Glutamatergic neuron (in vitro differentiated cells): ENCODE measurements at regions not wholly inside any gene's neighbourhood (a gene's known extent, or its start where the extent isn't known, plus 50 kb on each side); places are given as distances from the start of the nearest gene placed in this dataset.

ENCODE experiments used
- DNase-seq: peaks from one replicate; pipeline ENCODE4 v3.0.0; 2022
- H3K27ac Mint-ChIP-seq: one replicate; pipeline ENCODE4 v1.8.0; 2020; ENCODE audit warnings: mild to moderate bottlenecking, mixed read lengths, inconsistent platforms; ENCODE audit not compliant: unreplicated experiment
- H3K27me3 Mint-ChIP-seq: one replicate; pipeline ENCODE4 v1.8.0; 2020; ENCODE audit warnings: mild to moderate bottlenecking, moderate library complexity, mixed read lengths, inconsistent platforms; ENCODE audit not compliant: unreplicated experiment
- H3K36me3 Mint-ChIP-seq: one replicate; pipeline ENCODE4 v1.8.0; 2020; ENCODE audit warnings: mild to moderate bottlenecking, mixed read lengths, inconsistent platforms; ENCODE audit not compliant: unreplicated experiment
- H3K4me1 Mint-ChIP-seq: one replicate; pipeline ENCODE4 v1.8.0; 2020; ENCODE audit warnings: mild to moderate bottlenecking, low read depth, mixed read lengths, inconsistent platforms; ENCODE audit not compliant: unreplicated experiment
- H3K4me3 Mint-ChIP-seq: one replicate; pipeline ENCODE4 v1.8.0; 2020; ENCODE audit warnings: mild to moderate bottlenecking, mixed read lengths, inconsistent platforms; ENCODE audit not compliant: unreplicated experiment
- H3K9me3 Mint-ChIP-seq: one replicate; pipeline ENCODE4 v1.8.0; 2020; ENCODE audit warnings: mild to moderate bottlenecking, moderate library complexity, mixed read lengths, inconsistent platforms; ENCODE audit not compliant: unreplicated experiment
- CTCF ChIP-seq: fragments of 200-600 bp; sonication (generic); IDR thresholded peaks from one replicate; pipeline ENCODE4 v1.5.0; 2021; ENCODE audit not compliant: partially characterized antibody, unreplicated experiment

- Mint-ChIP-seq H3K27me3 (no peaks in the 10 kb centered on the region), H3K27ac (no peak overlapping the region), H3K36me3 (no peaks in the 10 kb centered on the region), H3K4me1 (no peaks in the 10 kb centered on the region), H3K4me3 (no peak overlapping the region), H3K9me3 (no peaks in the 10 kb centered on the region)
- TF ChIP-seq CTCF: no peak
- DNase-seq: no peak
These were observed 172.2 kb upstream of the ARHGAP24 start for GRCh38 chr4:85302756-85303155.

DNA sequence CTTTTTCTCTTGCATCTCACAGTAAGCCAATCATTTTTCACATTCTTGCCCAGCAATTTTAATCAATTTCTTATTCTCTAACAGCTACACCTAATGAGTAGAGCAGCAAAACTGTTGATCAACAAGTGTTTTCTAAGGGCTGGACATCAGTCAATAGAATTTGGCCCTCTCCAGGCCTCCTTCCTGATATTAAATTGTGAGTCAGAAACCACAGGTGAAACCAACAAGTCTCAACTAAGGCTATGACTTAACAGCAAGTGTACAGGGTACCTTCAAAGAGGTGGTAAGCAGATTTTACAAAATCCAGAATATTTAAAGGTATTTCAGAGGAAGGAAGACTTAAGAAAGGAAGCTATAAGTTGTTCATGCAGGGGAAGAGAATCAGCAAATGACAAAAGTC is 156.5 kb upstream of the ARHGAP24 start:
- TF ChIP-seq CTCF: no peak
- DNase-seq: no peak
- no peaks in the 10 kb centered on the region for H3K27me3 Mint-ChIP-seq
- no peak overlapping the region for H3K27ac Mint-ChIP-seq
- H3K36me3 Mint-ChIP-seq: peaks cover 12% of the 10 kb centered on the region
- peaks cover 3% of the 10 kb centered on the region for H3K9me3 Mint-ChIP-seq
- H3K4me1 Mint-ChIP-seq: no peaks in the 10 kb centered on the region
- no peak overlapping the region for H3K4me3 Mint-ChIP-seq

GRCh38 chr4:85358831-85359230 is 116.1 kb upstream of the ARHGAP24 start:
- no peaks in the 10 kb centered on the region for H3K4me1 Mint-ChIP-seq
- DNase-seq: no peak
- peaks cover 11% of the 10 kb centered on the region for H3K36me3 Mint-ChIP-seq
- H3K27ac Mint-ChIP-seq: no peak overlapping the region
- TF ChIP-seq CTCF: no peak
- H3K9me3 Mint-ChIP-seq: peaks cover 2% of the 10 kb centered on the region
- no peak overlapping the region for H3K4me3 Mint-ChIP-seq
- H3K27me3 Mint-ChIP-seq: no peaks in the 10 kb centered on the region

GRCh38 chr4:85362550-85362949 is 112.4 kb upstream of the ARHGAP24 start:
- peaks cover 11% of the 10 kb centered on the region for H3K36me3 Mint-ChIP-seq
- no peak for TF ChIP-seq CTCF
- H3K4me3 Mint-ChIP-seq: no peak overlapping the region
- H3K27ac Mint-ChIP-seq: no peak overlapping the region
- H3K9me3 Mint-ChIP-seq: peaks cover 2% of the 10 kb centered on the region
- H3K27me3 Mint-ChIP-seq: no peaks in the 10 kb centered on the region
- no peak for DNase-seq
- H3K4me1 Mint-ChIP-seq: no peaks in the 10 kb centered on the region

DNA sequence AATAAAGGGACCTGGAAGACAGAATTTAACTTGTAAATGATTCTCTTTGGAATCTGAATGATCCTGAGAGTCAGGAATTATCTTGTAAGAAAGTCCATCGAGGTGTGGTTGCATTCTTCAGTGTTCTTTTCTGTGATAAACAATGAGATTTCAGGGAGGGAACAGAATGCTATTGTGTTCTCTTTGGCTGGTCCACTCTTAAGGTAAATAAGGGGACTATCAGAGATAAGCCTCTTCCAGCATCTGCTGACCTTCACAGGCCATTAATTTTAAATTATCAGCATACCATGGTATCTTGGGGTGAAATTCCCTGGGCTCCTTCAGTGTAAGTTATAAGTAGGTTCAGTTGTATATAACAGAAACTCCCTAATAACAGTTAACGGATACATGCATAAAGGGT is 107.1 kb upstream of the ARHGAP24 start:
- DNase-seq: no peak
- no peak overlapping the region for H3K27ac Mint-ChIP-seq

More for the DNA sequence above, 107.1 kb upstream of the ARHGAP24 start:
- Mint-ChIP-seq H3K4me1 (peaks cover 1% of the 10 kb centered on the region), H3K4me3 (no peak overlapping the region), H3K36me3 (no peaks in the 10 kb centered on the region), H3K27me3 (no peaks in the 10 kb centered on the region), H3K9me3 (peaks cover 2% of the 10 kb centered on the region)
- TF ChIP-seq CTCF: no peak
